SK-N-SH treated with all-trans-retinoic acid at 6 μM for 48 hours (cell line): ENCODE measurements at regions not wholly inside any gene's neighbourhood (a gene's known extent, or its start where the extent isn't known, plus 50 kb on each side); places are given as distances from the start of the nearest gene placed in this dataset.

ENCODE experiments used
- ARNTL ChIP-seq: fragments of 450-650 bp; formaldehyde crosslinking; IDR thresholded peaks from 2 replicates; pipeline ENCODE4 v1.5.0; 2020; ENCODE audit warnings: low read depth, mild to moderate bottlenecking, moderate library complexity, borderline replicate concordance
- ESRRG ChIP-seq: fragments of 250-450 bp; sonication (Bioruptor Pico); IDR thresholded peaks from 2 replicates; pipeline ENCODE4 v1.6.1; 2021; ENCODE audit warnings: mild to moderate bottlenecking
- PPARA ChIP-seq: fragments of 250-450 bp; sonication (Bioruptor Pico); IDR thresholded peaks from 2 replicates; pipeline ENCODE4 v1.5.0; 2020; ENCODE audit warnings: mild to moderate bottlenecking, borderline replicate concordance
- ZFP30 ChIP-seq: fragments of 450-650 bp; formaldehyde crosslinking; IDR thresholded peaks from 2 replicates; pipeline ENCODE4 v1.5.0; 2022; ENCODE audit warnings: mild to moderate bottlenecking, moderate library complexity
- ZNF70 ChIP-seq: fragments of 450-650 bp; formaldehyde crosslinking; IDR thresholded peaks from 2 replicates; pipeline ENCODE4 v1.5.0; 2020; ENCODE audit warnings: mild to moderate bottlenecking, moderate library complexity
- TF ChIP-seq, protein P1 (sequence below): fragments of 250-450 bp; sonication (Bioruptor Pico); IDR thresholded peaks from 2 replicates; pipeline ENCODE4 v1.8.0; 2020; ENCODE audit warnings: mild to moderate bottlenecking, moderate library complexity, borderline replicate concordance

GRCh38 chr5:158590746-158591300 lies 508.9 kb downstream of the EBF1 start:
- TF ChIP-seq, protein P1, sequence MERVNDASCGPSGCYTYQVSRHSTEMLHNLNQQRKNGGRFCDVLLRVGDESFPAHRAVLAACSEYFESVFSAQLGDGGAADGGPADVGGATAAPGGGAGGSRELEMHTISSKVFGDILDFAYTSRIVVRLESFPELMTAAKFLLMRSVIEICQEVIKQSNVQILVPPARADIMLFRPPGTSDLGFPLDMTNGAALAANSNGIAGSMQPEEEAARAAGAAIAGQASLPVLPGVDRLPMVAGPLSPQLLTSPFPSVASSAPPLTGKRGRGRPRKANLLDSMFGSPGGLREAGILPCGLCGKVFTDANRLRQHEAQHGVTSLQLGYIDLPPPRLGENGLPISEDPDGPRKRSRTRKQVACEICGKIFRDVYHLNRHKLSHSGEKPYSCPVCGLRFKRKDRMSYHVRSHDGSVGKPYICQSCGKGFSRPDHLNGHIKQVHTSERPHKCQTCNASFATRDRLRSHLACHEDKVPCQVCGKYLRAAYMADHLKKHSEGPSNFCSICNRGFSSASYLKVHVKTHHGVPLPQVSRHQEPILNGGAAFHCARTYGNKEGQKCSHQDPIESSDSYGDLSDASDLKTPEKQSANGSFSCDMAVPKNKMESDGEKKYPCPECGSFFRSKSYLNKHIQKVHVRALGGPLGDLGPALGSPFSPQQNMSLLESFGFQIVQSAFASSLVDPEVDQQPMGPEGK: no peak
- no peak for TF ChIP-seq ESRRG (CRISPR knock-in tag)
- TF ChIP-seq ZFP30: no peak
- no peak for TF ChIP-seq ZNF70
- no peak for TF ChIP-seq ARNTL (CRISPR knock-in tag)
- no peak for TF ChIP-seq PPARA
